ENCODE measurements at regions not wholly inside any gene's neighbourhood (a gene's known extent, or its start where the extent isn't known, plus 50 kb on each side); places are given as distances from the start of the nearest gene placed in this dataset.
A peak's percentile ranks its signal among the peaks of the same experiment; 100 is the strongest.
"Not testable (repeated sequence)": the region's sequence is repeated elsewhere in the genome, so short reads cannot be mapped to it uniquely, and the experiment has no call there.

DNA sequence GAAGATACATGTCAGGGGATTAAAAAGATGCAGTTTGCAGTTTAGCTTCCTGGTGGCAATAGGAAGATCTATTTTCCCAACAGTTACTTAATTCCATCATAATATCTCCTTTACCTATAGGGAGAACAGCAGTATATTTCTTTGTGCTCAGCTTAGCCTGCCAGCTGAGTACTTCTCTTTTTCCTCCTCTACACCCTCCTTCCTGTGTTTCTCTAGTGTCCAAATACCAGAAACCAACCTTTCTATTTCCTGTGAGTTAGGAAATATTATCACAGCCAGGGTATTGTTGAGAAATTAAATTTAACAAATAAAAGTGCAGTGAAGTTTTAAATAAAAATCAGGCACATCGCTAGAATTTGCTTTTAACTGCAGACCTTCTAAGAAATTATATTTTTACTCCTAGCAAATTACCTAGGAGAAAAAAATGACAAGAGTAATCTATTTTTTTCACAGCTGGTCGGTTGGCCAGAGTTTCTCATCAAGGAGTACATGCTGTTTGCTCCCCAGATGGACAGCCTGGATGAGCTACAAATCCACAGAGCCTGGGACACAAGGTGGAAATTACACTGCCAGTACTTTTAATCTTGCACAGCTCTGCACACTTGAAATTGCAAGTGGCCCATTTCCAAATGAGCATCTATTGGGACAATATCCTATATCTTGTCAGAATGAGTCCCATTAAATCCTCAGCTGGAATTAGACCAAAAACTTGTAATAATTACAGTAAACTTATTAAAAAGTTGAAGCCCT lies 185.2 kb upstream of the CFAP20DC start:
- H3K27me3 ChIP-seq: no peaks in the 10 kb centered on the region
- TF ChIP-seq POLR2A (IDR thresholded peaks at IDR 0.05) (no peak), CTCF (IDR thresholded peaks at IDR 0.05) (no peak)
- WGBS, 4 donors: 56 to 71% (median 59%) methylated on average over 2 of the region's 2 CpGs
- ATAC-seq (no peak), DNase-seq (no peak)
- peaks cover 0 to 8% (median 0%) of the 10 kb centered on the region in 12 donors for H3K4me1 ChIP-seq
- H3K4me3 ChIP-seq: no peak overlapping the region
- H3K27ac ChIP-seq: no peak overlapping the region
- H3K9me3 ChIP-seq: peaks cover 0 to 18% (median 0%) of the 10 kb centered on the region in 12 donors
- intact Hi-C loops (cut with DNase I): no loop called here
- no peaks in the 10 kb centered on the region for H3K36me3 ChIP-seq

DNA sequence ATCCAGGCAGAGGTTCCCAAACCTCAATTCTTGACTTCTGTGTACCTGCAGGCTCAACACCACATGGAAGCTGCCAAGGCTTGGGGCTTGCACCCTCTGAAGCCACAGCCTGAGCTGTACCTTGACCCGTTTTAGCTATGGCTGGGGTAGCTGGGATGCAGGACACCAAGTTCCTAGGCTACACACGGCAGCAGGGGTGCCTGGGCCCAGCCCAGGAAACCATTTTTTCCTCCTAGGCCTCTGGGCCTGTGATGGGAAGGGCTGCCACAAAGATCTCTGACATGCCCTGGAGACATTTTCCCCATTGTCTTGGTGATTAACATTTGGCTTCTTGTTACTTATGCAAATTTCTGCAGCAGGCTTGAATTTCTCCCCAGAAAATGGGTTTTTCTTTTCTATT lies 180.6 kb upstream of the CFAP20DC start:
- H3K36me3 ChIP-seq; H3K4me1 ChIP-seq; intact Hi-C loops (cut with DNase I); H3K27me3 ChIP-seq; H3K4me3 ChIP-seq; DNase-seq; ATAC-seq; H3K27ac ChIP-seq: not testable (repeated sequence)
- peaks cover 0 to 18% (median 0%) of the 10 kb centered on the region in 12 donors for H3K9me3 ChIP-seq
- 52 to 69% (median 59%) methylated on average over 2 of the region's 2 CpGs for WGBS, 4 donors

GRCh38 chr3:59213860-59214259 lies 164.0 kb upstream of the CFAP20DC start:
- DNase-seq (no peak), ATAC-seq (no peak)
- TF ChIP-seq POLR2A (IDR thresholded peaks at IDR 0.05): no peak
- TF ChIP-seq CTCF (IDR thresholded peaks at IDR 0.05): no peak
- Histone ChIP-seq H3K9me3 (no peaks in the 10 kb centered on the region), H3K27me3 (peaks cover 0 to 4% (median 0%) of the 10 kb centered on the region in 9 donors), H3K36me3 (no peaks in the 10 kb centered on the region), H3K4me1 (peaks cover 0 to 3% (median 0%) of the 10 kb centered on the region in 12 donors), H3K4me3 (no peak overlapping the region), H3K27ac (no peak overlapping the region)
- intact Hi-C loops (cut with DNase I): loop anchor here (5.0 to 10.0 kb wide), 4 partner anchors 361 to 643 kb away; no protein-coding TSS in a partner anchor

- Histone ChIP-seq H3K36me3 (no peaks in the 10 kb centered on the region), H3K4me1 (peaks cover 0 to 3% (median 0%) of the 10 kb centered on the region in 12 donors), H3K27ac (no peak overlapping the region), H3K9me3 (no peaks in the 10 kb centered on the region), H3K27me3 (peaks cover 0 to 5% (median 0%) of the 10 kb centered on the region in 9 donors), H3K4me3 (no peak overlapping the region)
- intact Hi-C loops (cut with DNase I): loop anchor here (5.0 to 10.0 kb wide), 4 partner anchors 363 to 645 kb away; no protein-coding TSS in a partner anchor
- TF ChIP-seq CTCF (IDR thresholded peaks at IDR 0.05) (peak; percentile 46 to 68 (median 63)), POLR2A (IDR thresholded peaks at IDR 0.05) (no peak)
- ATAC-seq (peak in 3 of 4 donors; percentile 65 to 79 (median 77)), DNase-seq (no peak)
These were observed 162.4 kb upstream of the CFAP20DC start for GRCh38 chr3:59212128-59212779.

Measured in heart left ventricle (tissue), 16 donors.